Fibroblast of skin of right quadriceps (primary cell): ENCODE measurements at regions not wholly inside any gene's neighbourhood (a gene's known extent, or its start where the extent isn't known, plus 50 kb on each side); places are given as distances from the start of the nearest gene placed in this dataset.

Experiments
- DNase-seq: peaks from one replicate; pipeline ENCODE4 v3.0.0-alpha.2; 2013

DNA sequence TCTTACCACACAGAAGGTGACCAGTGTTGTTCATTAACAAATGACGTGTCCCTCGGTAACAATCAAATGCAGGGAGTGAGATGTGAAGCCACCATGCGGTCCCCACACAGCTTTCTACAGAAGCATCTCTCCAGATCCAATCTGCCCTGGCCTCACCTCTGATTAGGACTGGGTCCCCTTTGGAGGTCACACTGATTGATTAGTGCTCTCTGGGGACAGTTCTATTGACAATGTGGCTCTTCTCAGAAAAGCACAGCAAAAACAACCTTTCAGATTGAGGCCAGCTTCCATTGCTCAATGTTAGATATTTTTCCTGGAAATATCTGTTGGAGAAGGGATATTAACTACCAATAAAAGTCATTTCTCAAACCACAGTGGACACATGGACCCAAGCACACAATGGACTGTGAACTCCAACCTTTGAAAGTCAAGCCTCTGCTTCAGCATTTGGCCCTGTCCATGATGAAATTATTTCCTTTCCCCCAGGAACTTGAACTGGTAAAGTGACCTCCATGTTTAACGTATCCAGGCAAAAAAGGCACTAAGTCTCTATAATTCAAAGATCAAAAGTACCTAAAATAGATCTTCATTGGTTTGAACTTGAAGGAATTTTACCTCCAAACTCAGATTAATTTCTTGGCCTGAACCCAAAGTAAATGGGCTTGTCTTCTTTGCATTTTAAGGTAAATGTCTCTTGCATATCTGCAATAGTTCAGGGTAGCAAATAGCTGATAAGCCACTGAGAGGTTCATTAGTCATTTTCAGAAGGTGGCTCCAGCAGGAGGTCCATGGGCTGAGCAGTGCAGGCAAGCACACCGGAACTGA is 118.5 kb downstream of the FOXA2 start:
- no peak for DNase-seq

DNA sequence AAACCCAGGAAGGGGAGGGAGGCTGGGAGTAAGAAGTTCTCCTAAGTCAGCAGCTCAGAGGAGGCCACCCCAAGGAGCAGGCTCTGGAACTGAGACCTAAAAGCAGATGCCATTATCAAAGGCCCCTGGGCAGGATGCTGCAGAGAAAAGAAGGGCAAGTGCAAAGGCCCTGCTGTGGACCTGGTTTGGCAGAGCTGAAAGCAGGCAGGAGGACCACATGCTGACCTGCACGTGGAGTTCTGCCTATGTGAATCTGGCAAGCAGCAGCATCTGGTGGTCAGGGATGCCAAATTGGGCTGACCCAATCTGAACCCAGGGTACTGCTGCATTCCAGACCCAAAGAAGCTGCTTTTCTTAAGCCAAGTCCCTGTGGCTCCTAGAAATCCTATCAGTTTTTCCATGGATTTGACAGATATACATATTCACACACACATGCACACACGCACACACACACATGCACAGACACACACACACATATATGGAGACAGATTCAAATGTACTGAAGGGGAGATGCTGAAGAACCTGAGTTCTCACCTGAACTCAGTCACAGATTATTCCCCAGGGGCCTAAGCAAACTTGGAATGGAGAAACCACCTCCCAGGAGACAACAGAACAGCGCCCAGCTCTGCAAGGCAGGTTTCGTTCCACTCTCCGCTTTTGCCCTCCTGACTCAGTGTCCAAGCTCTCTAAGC is 119.9 kb downstream of the FOXA2 start:
- no peak for DNase-seq

- no peak for DNase-seq
These were observed 121.1 kb downstream of the FOXA2 start for GRCh38 chr20:22462975-22463914.

- DNase-seq, result no peak
These were observed 123.6 kb downstream of the FOXA2 start for GRCh38 chr20:22460803-22461202.

GRCh38 chr20:22460231-22460630 is 124.1 kb downstream of the FOXA2 start:
- no peak for DNase-seq

DNA sequence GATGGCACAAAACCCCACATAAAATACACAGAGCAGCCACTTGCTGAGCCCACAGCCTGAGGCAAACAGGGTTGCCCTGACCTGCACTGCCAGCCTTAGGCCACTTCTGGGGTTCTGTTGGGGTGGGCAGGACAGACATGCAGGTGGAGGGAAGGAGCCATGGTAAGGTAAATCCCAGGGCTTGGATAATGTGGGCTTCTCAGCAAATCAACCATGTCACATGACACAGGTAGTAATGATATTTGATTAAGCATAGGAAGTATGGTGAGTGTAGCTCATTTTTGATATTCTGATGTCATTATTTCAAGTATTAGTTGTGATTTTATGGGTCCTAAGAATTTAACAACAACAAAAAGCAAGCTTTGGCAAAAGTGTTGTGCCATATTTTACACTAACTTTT is 124.6 kb downstream of the FOXA2 start:
- DNase-seq, result no peak

GRCh38 chr20:22456109-22456508 is 128.3 kb downstream of the FOXA2 start:
- no peak for DNase-seq

GRCh38 chr20:22455259-22455658 is 129.1 kb downstream of the FOXA2 start:
- no peak for DNase-seq

DNA sequence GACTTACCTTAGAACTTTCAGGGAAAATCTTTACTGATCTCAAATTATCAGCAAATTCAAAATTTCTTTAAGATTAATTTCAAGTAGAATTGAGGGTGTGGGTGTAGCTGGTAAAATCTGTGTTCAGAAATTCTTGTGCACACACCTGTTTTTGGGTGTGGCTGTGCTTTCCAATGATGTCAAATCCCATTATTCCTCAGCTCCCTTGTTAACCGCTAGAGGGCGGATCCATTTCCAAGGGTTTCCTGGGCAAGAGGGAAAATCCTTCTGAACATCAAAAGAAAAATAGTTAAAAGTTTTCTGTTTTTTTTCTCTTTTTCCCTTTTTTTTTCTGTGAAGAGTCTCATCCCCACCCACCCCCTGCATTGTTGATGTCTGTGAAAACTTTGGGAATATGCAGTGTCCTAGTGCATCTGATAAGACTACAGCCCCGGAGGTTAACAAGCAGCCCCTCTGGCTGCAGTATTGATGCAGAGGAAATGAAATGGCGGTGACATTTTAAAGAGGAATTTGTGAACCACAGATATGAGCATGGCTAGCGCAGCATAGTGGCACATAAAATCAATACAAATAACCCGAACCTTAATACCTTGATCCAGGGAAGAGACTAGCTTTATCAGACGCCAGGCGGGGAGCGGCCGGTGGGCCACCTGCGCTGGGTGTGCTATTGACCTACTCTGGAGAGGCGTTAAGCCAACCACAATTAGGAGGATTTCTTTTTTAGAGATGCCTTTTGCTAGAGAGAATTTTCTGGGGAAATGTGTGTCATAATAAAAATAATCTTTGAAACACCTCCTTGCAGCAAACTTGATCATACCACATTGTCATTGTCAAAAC is 130.9 kb downstream of the FOXA2 start:
- no peak for DNase-seq

GRCh38 chr20:22452442-22453011 is 131.8 kb downstream of the FOXA2 start:
- no peak for DNase-seq

- DNase-seq, result no peak
These were observed 133.8 kb downstream of the FOXA2 start for GRCh38 chr20:22450537-22450936.

DNA sequence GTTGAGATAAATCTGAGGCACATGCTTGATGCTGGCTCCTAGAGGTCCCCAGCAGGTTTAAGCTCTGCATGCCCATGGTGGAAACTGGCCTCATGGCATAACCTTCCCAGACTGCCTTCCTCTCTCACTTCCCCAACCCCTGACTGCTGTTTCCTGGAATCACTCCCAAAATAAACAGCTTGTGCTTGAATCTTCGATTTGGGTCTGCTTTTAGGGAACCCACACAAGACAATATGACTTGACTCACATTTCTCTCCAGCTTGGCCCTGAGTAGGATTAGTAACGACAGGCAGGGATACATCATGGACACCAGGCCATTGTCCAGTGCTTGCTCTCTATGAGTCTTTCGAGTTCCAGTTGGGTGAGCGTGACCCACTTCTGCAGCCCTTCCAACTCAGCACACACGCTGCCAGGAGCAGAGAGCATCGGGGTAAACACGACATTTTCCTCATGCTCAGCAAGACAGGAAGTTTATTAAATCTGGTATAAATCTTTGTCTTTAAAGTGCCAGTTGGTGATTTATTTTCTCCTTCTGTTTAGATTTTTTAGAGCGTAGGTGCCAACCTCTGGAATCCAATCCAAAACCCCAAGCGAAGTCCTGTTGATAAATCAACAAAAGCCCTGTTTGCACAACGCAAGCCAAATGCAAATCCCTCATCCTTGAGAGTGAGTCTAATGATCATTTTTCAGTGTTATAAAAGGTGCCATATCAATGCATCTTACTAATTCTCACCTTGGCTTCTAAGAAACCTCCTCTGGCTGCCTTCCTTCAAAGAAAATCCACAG is 135.0 kb downstream of the FOXA2 start:
- DNase-seq, result no peak

DNA sequence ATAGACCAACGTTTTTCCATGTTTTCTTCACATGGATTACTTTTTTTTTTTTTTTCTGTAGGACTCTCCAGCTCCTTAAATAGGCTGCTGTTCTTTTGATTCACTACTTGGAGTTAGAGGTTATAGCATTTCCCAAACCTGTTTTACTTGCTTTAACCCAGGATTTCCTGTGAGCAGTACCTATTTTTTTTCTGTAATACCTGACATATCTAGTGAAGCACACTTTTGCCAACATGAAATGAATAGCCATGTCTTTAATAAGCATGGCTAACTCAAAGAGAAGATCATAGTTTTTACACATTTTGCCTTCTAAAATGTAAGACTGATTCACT is 137.0 kb downstream of the FOXA2 start:
- DNase-seq, result no peak

- peak; percentile 40 for DNase-seq
These were observed 137.5 kb downstream of the FOXA2 start for GRCh38 chr20:22446613-22447446.

DNA sequence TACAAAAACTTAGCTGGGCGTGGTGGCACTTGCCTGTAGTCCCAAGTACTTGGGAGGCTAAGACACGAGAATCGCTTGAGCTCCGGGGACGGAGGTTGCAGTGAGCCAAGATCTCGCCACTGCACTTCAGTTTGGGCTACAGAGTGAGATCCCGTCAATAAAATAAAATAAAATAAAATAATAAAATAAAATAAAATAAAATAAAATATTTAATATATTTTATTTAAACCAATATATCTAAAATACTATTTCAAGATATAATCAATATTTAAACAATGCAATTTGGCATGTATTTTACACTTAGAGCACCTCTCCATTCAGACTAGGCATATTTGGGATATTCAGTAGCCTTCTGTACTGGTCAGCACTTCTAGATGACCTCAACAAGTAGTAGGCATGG is 142.1 kb downstream of the FOXA2 start:
- no peak for DNase-seq

GRCh38 chr20:22438926-22439325 is 145.4 kb downstream of the FOXA2 start:
- DNase-seq, result no peak

DNA sequence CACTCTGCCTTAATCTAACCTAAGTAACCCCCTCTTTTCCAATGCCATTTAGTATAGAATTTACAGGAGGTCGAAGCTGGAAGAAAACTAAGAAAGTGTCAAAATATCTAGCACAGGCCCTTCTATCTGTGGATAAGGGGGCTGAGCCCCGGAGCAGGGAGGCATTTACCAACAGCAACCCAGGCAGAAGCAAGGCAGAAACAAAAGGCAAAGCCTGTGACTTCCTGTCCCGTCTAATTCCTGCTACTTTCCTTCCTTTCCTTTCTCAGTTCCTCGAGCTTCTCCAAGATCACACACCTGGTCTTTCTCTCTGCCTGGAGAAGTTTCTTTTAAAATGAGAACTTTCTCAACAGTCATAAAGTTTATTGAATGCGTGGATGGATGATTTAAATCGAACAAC is 146.0 kb downstream of the FOXA2 start:
- no peak for DNase-seq

DNA sequence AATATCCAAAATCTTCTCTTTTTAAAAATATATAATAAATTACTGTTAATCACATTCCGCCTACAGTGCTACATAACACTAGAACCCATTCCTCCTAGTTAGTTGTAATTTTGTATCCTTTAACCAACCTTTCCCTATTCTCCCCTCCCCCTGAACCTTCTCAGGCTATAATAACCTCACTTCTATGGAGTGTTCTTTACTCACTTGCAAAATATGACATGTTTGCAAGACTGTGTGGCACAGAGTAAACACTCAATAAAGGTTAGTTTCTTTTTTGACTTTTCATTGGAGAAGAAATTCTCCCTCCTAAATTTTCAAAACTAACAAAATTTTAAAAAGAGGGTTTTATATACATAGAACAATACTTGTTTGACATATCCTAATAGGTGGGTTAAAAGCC is 147.0 kb downstream of the FOXA2 start:
- DNase-seq, result no peak

DNA sequence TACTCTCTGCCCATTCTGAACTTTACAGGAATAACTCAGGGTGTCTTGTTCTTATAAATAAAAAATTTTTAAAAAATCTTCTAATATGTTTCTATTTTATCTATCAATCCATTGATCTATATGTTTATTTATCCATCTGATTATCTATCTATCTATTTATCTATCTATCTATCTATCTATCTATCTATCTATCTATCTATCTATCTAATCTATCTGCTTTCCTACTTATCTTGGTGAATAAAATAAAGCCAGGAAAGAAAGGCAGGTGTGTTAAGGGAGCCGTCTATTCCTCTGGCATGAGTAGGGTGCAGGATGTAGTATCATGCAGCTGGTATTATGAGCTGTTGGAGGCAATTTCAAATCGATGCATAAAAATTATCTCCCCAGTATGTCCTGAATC is 153.0 kb downstream of the FOXA2 start:
- no peak for DNase-seq

GRCh38 chr20:22430746-22431168 is 153.6 kb downstream of the FOXA2 start:
- DNase-seq, result no peak
